RWPE2 (cell line): ENCODE measurements at regions not wholly inside any gene's neighbourhood (a gene's known extent, or its start where the extent isn't known, plus 50 kb on each side); places are given as distances from the start of the nearest gene placed in this dataset.

Experiments
- ATAC-seq: fragments of 200-7000 bp; cut with Tn5 transposase; 3 replicates; pipeline ENCODE4 v1.9.1; 2021; ENCODE audit warnings: low read depth
- DNase-seq: peaks from one replicate; pipeline ENCODE4 v3.0.0-alpha.2; 2020; ENCODE audit warnings: low spot score
- H3K27ac ChIP-seq: fragments of 450-650 bp; 2 replicates; pipeline ENCODE4 v1.5.1; 2017; ENCODE audit warnings: mild to moderate bottlenecking; ENCODE audit not compliant: poor library complexity, severe bottlenecking
- H3K27me3 ChIP-seq: fragments of 250-450 bp; sonication (Bioruptor Pico); 2 replicates; pipeline ENCODE4 v1.5.1; 2021; ENCODE audit warnings: mild to moderate bottlenecking, moderate library complexity; ENCODE audit not compliant: insufficient read depth, poor library complexity, severe bottlenecking
- H3K36me3 ChIP-seq: fragments of 250-450 bp; sonication (Bioruptor Pico); 2 replicates; pipeline ENCODE4 v1.5.1; 2020; ENCODE audit warnings: low read depth, mild to moderate bottlenecking, moderate library complexity
- H3K4me1 ChIP-seq: fragments of 250-450 bp; sonication (Bioruptor Pico); 2 replicates; pipeline ENCODE4 v1.5.1; 2021; ENCODE audit warnings: mild to moderate bottlenecking, moderate library complexity; ENCODE audit not compliant: insufficient read depth, poor library complexity, severe bottlenecking
- H3K4me3 ChIP-seq: fragments of 250-450 bp; sonication (Bioruptor Pico); 2 replicates; pipeline ENCODE4 v1.5.1; 2021; ENCODE audit warnings: mild to moderate bottlenecking, moderate library complexity; ENCODE audit not compliant: severe bottlenecking
- H3K9me3 ChIP-seq: fragments of 250-450 bp; sonication (Bioruptor Pico); 2 replicates; pipeline ENCODE4 v1.5.1; 2021; ENCODE audit warnings: mild to moderate bottlenecking, moderate library complexity; ENCODE audit not compliant: severe bottlenecking
- TF ChIP-seq, protein P1 (sequence below): fragments of 450-650 bp; IDR thresholded peaks from one replicate; pipeline ENCODE4 v1.5.1; 2017; ENCODE audit warnings: mild to moderate bottlenecking, moderate library complexity; ENCODE audit not compliant: poor library complexity, severe bottlenecking

DNA sequence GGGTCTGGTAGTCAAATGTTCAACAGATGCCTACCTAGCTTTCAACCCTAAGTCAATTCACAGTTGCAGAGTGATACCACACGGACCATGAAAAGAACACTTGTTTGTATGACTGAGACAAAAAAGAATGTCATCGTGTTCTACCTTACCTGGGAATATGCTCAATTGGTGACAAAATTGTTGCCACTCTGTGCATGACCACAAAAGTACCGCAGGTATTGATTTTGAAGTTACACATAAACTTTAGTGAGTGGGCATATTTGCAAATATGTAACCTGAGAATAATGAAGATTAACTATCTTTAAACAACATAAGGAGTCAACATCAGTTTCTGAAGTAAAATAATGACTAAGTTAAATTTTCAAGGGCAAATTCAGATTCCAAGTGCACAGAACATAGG is 53.4 kb upstream of the SNRPN start:
- Histone ChIP-seq H3K36me3 (no peaks in the 10 kb centered on the region), H3K27me3 (no peaks in the 10 kb centered on the region), H3K4me1 (no peaks in the 10 kb centered on the region), H3K27ac (no peak overlapping the region), H3K9me3 (no peaks in the 10 kb centered on the region), H3K4me3 (no peak overlapping the region)
- TF ChIP-seq, protein P1, sequence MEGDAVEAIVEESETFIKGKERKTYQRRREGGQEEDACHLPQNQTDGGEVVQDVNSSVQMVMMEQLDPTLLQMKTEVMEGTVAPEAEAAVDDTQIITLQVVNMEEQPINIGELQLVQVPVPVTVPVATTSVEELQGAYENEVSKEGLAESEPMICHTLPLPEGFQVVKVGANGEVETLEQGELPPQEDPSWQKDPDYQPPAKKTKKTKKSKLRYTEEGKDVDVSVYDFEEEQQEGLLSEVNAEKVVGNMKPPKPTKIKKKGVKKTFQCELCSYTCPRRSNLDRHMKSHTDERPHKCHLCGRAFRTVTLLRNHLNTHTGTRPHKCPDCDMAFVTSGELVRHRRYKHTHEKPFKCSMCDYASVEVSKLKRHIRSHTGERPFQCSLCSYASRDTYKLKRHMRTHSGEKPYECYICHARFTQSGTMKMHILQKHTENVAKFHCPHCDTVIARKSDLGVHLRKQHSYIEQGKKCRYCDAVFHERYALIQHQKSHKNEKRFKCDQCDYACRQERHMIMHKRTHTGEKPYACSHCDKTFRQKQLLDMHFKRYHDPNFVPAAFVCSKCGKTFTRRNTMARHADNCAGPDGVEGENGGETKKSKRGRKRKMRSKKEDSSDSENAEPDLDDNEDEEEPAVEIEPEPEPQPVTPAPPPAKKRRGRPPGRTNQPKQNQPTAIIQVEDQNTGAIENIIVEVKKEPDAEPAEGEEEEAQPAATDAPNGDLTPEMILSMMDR = no peak
- no peak for DNase-seq
- no peak for ATAC-seq
